AG04450 (cell line): ENCODE measurements at regions not wholly inside any gene's neighbourhood (a gene's known extent, or its start where the extent isn't known, plus 50 kb on each side); places are given as distances from the start of the nearest gene placed in this dataset.

Experiments used
- CTCF ChIA-PET: fragments of 300-600, 350-600 bp; formaldehyde crosslinking; extraction: SDS; loops from one replicate; lab custom pipeline; 2022; ENCODE audit warnings: antibody characterized with exemption, inconsistent platforms; lab: Charles Lee
- POLR2A ChIA-PET: fragments of 350-600 bp; formaldehyde crosslinking; extraction: SDS; loops from one replicate; lab custom pipeline; 2021; ENCODE audit warnings: antibody characterized with exemption, inconsistent platforms; lab: Yijun Ruan, JAX
- DNase-seq: peaks from one replicate; pipeline ENCODE4 v3.0.0-alpha.2; 2011; ENCODE audit warnings: low read depth, low spot score
- H3K27ac ChIP-seq: one replicate; pipeline ENCODE4 v1.5.1; 2012; ENCODE audit warnings: low read depth, low read length, control low read depth
- H3K27me3 ChIP-seq: one replicate; pipeline ENCODE4 v1.6.0; 2012; ENCODE audit warnings: low read length; ENCODE audit not compliant: control insufficient read depth, insufficient read depth
- H3K4me3 ChIP-seq: 2 replicates; pipeline ENCODE4 v1.5.1; 2011; ENCODE audit warnings: mild to moderate bottlenecking, low read depth, low read length, control low read depth
- H3K9me3 ChIP-seq: 2 replicates; pipeline ENCODE4 v1.5.1; 2012; ENCODE audit warnings: low read length; ENCODE audit not compliant: control insufficient read depth, insufficient read depth
- TF ChIP-seq, protein P1 (sequence below): IDR thresholded peaks from 2 replicates; pipeline ENCODE4 v1.5.1; 2011; ENCODE audit warnings: low read depth, low read length, control low read depth, inconsistent platforms

DNA sequence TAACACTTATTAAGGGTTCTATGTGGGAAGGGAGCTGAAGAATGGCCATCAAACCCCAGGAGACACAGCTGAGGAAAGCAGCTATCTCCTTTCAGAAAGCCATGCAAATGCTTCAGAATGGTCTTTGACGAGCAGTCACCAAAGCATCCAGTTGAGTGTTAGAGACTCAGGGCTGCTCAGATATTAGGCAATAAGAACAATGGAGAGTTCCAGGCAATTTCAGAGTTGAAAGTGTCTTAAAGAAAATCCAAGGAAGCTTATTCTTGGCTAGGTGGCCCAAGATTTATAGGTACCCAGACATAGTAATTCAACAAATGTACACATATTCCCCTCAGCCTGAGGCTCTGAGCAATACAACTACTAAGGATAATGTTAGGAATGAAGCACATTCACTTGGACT, 180.1 kb upstream of the SOX4 start:
- no peak overlapping the region for H3K27ac ChIP-seq
- TF ChIP-seq, protein P1, sequence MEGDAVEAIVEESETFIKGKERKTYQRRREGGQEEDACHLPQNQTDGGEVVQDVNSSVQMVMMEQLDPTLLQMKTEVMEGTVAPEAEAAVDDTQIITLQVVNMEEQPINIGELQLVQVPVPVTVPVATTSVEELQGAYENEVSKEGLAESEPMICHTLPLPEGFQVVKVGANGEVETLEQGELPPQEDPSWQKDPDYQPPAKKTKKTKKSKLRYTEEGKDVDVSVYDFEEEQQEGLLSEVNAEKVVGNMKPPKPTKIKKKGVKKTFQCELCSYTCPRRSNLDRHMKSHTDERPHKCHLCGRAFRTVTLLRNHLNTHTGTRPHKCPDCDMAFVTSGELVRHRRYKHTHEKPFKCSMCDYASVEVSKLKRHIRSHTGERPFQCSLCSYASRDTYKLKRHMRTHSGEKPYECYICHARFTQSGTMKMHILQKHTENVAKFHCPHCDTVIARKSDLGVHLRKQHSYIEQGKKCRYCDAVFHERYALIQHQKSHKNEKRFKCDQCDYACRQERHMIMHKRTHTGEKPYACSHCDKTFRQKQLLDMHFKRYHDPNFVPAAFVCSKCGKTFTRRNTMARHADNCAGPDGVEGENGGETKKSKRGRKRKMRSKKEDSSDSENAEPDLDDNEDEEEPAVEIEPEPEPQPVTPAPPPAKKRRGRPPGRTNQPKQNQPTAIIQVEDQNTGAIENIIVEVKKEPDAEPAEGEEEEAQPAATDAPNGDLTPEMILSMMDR = no peak
- H3K4me3 ChIP-seq = no peak overlapping the region
- H3K27me3 ChIP-seq = no peaks in the 10 kb centered on the region
- ChIA-PET POLR2A (no interaction called here), CTCF (no interaction called here)
- H3K9me3 ChIP-seq = no peaks in the 10 kb centered on the region
- DNase-seq = no peak

DNA sequence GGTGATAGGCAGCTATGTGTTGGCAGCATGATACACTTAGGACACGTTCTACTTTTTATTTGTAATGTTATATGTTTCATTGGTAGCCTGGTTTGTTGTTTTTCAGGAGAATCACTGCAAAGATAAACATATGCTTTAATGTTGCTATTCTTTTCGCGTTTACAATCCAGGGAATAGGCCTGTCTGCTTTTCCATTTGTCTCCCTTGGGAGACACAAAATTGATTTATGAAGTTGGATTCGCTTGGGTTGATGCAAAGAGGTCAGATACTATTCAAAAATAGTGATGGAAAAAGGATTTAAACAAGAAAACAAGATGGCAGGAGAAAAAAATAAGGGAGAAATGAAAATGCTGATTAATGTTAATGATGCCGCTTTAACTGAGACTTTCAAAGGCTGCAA, 179.5 kb upstream of the SOX4 start:
- H3K27ac ChIP-seq = no peak overlapping the region
- DNase-seq = no peak
- no peak overlapping the region for H3K4me3 ChIP-seq
- CTCF ChIA-PET = no interaction called here
- TF ChIP-seq, protein P1 = no peak
- H3K27me3 ChIP-seq = no peaks in the 10 kb centered on the region
- no peaks in the 10 kb centered on the region for H3K9me3 ChIP-seq
- POLR2A ChIA-PET = no interaction called here

- Histone ChIP-seq H3K27ac (no peak overlapping the region), H3K4me3 (no peak overlapping the region), H3K27me3 (no peaks in the 10 kb centered on the region), H3K9me3 (peaks cover 9% of the 10 kb centered on the region; the same call in 1 of the 2 replicates)
- ChIA-PET POLR2A (no interaction called here), CTCF (no interaction called here)
- DNase-seq = no peak
- TF ChIP-seq, protein P1 = no peak
Observed at GRCh38 chr6:21420146-21420878, 173.2 kb upstream of the SOX4 start.

GRCh38 chr6:21420926-21421325, 172.6 kb upstream of the SOX4 start:
- Histone ChIP-seq H3K27ac (no peak overlapping the region), H3K9me3 (peaks cover 9% of the 10 kb centered on the region; the same call in 1 of the 2 replicates), H3K27me3 (no peaks in the 10 kb centered on the region), H3K4me3 (no peak overlapping the region)
- ChIA-PET POLR2A (no interaction called here), CTCF (no interaction called here)
- no peak for DNase-seq
- TF ChIP-seq, protein P1 = no peak

DNA sequence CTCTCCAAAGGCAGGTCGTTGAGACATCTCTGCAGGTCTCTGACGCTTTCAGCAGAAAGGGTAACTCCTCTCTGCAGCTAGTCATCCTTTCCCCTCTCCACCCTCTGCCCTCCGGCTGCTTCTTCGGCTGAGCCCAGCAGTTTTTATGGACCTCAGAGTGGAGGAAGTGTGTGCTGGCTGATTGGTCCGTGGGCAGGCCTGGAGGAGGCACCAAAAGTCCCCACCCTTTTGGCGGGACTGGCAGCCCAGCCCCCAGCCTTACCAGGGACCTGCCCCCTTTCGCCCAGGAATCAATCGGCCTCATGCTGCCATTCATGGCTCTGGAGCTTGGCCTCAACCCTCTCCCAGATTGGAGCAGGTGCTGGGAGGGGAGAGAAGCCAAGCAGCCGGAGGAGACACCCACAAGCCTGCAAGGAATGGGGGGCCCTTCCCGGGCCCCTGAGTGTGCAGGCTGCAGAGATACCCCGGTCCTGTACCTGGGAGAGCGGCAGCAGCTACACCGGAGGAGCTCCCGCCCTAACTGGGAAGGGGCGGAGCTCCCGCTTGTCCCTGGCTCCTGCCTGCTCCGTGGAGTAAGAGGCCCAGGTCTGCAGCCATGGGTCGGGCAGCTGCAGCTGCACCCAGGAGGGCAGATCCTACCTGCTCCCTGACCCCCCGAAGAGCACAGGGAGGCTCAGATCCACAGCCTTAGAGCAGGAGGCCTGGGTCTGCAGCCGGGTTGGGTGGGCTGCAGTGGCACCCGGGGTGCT, 170.3 kb upstream of the SOX4 start:
- POLR2A ChIA-PET = no interaction called here
- CTCF ChIA-PET = no interaction called here
- DNase-seq = no peak

More for the DNA sequence above, 170.3 kb upstream of the SOX4 start:
- Histone ChIP-seq H3K27me3 (no peaks in the 10 kb centered on the region), H3K9me3 (peaks cover 9% of the 10 kb centered on the region; the same call in 1 of the 2 replicates), H3K27ac (no peak overlapping the region), H3K4me3 (no peak overlapping the region)
- TF ChIP-seq, protein P1 = no peak
